ENCODE measurements at regions not wholly inside any gene's neighbourhood (a gene's known extent, or its start where the extent isn't known, plus 50 kb on each side); places are given as distances from the start of the nearest gene placed in this dataset.

GRCh38 chr3:135911110-135911509, 54.4 kb upstream of the PPP2R3A start (continued):
- TF ChIP-seq, protein P1, sequence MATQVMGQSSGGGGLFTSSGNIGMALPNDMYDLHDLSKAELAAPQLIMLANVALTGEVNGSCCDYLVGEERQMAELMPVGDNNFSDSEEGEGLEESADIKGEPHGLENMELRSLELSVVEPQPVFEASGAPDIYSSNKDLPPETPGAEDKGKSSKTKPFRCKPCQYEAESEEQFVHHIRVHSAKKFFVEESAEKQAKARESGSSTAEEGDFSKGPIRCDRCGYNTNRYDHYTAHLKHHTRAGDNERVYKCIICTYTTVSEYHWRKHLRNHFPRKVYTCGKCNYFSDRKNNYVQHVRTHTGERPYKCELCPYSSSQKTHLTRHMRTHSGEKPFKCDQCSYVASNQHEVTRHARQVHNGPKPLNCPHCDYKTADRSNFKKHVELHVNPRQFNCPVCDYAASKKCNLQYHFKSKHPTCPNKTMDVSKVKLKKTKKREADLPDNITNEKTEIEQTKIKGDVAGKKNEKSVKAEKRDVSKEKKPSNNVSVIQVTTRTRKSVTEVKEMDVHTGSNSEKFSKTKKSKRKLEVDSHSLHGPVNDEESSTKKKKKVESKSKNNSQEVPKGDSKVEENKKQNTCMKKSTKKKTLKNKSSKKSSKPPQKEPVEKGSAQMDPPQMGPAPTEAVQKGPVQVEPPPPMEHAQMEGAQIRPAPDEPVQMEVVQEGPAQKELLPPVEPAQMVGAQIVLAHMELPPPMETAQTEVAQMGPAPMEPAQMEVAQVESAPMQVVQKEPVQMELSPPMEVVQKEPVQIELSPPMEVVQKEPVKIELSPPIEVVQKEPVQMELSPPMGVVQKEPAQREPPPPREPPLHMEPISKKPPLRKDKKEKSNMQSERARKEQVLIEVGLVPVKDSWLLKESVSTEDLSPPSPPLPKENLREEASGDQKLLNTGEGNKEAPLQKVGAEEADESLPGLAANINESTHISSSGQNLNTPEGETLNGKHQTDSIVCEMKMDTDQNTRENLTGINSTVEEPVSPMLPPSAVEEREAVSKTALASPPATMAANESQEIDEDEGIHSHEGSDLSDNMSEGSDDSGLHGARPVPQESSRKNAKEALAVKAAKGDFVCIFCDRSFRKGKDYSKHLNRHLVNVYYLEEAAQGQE (IDR thresholded peaks at IDR 0.05): no peak
- TF ChIP-seq ZBTB33 (IDR thresholded peaks at IDR 0.05) (no peak), JUND (IDR thresholded peaks at IDR 0.05) (no peak), HNF4G (IDR thresholded peaks at IDR 0.05) (no peak), FOXA2 (IDR thresholded peaks at IDR 0.05) (no peak)

DNA sequence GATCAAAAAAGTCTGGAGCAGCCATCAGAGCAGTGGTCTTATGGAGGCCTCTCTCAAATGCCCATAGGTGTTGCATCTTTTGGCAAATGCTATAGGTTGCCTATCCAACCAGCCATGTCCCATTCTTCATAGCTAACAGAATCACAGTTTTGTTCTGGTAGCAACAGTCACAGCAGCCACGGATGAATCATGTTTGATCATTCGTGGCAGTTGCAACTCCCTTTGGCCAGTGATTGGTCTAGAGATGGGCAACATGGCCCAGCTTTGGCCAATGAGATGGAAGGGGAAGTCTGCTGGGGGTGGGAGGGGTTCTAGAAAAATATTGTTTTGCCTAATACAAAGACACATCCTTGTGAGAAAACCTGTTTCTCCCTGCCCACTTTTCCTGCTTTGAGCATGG, 50.3 kb upstream of the PPP2R3A start:
- no peak overlapping the region for H3K9ac ChIP-seq (ENCODE audit: low read depth in 1 of 2, low read length in 2 of 2)
- WGBS: 84% methylated on average over 2 of the region's 2 CpGs
- H3K9me3 ChIP-seq (ENCODE audit: control insufficient read depth in 4 of 4, low read length in 3 of 4): no peaks in the 10 kb centered on the region

More for the DNA sequence above, 50.3 kb upstream of the PPP2R3A start:
- Histone ChIP-seq H3K4me3 (ENCODE audit: low read depth in 1 of 3, low read length in 3 of 3) (no peak overlapping the region), H3K36me3 (ENCODE audit: control insufficient read depth in 4 of 4, insufficient read depth in 3 of 4, low read depth in 1 of 4, low read length in 3 of 4) (no peaks in the 10 kb centered on the region), H3K27ac (ENCODE audit: low read depth in 1 of 2, low read length in 2 of 2) (no peak overlapping the region), H3K4me1 (ENCODE audit: control insufficient read depth in 4 of 4, insufficient read depth in 4 of 4, low read length in 3 of 4) (peaks cover 0 to 6% (median 0%) of the 10 kb centered on the region in 4 donors), H3K27me3 (ENCODE audit: control insufficient read depth in 4 of 4, insufficient read depth in 4 of 4, low read length in 3 of 4) (no peaks in the 10 kb centered on the region)
- DNase-seq (ENCODE audit: low spot score): no peak
- TF ChIP-seq NR2F2 (IDR thresholded peaks at IDR 0.05): no peak
- no peak for TF ChIP-seq ATF3 (IDR thresholded peaks at IDR 0.05)
- no peak for TF ChIP-seq HNF4A (conservative IDR thresholded peaks at IDR 0.05)
- TF ChIP-seq, protein P1 (IDR thresholded peaks at IDR 0.05): no peak
- TF ChIP-seq YY1 (IDR thresholded peaks at IDR 0.05): no peak
- TF ChIP-seq HNF4G (IDR thresholded peaks at IDR 0.05): no peak
- no peak for TF ChIP-seq TAF1 (conservative IDR thresholded peaks at IDR 0.05)
- TF ChIP-seq, protein P2, sequence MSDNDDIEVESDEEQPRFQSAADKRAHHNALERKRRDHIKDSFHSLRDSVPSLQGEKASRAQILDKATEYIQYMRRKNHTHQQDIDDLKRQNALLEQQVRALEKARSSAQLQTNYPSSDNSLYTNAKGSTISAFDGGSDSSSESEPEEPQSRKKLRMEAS (IDR thresholded peaks at IDR 0.05): no peak
- no peak for TF ChIP-seq ZBTB33 (IDR thresholded peaks at IDR 0.05)
- no peak for TF ChIP-seq EGR1 (IDR thresholded peaks at IDR 0.05; ENCODE audit: low read depth in 2 of 2)
- no peak for TF ChIP-seq JUND (IDR thresholded peaks at IDR 0.05)
- no peak for TF ChIP-seq RAD21 (IDR thresholded peaks at IDR 0.05)
- no peak for TF ChIP-seq GABPA (IDR thresholded peaks at IDR 0.05 in 1 of 2, conservative IDR thresholded peaks at IDR 0.05 in 1 of 2)
- no peak for TF ChIP-seq SP1 (IDR thresholded peaks at IDR 0.05)
- no peak for TF ChIP-seq RXRA (IDR thresholded peaks at IDR 0.05)
- no peak for TF ChIP-seq FOXA1 (IDR thresholded peaks at IDR 0.05)
- TF ChIP-seq, protein P3, sequence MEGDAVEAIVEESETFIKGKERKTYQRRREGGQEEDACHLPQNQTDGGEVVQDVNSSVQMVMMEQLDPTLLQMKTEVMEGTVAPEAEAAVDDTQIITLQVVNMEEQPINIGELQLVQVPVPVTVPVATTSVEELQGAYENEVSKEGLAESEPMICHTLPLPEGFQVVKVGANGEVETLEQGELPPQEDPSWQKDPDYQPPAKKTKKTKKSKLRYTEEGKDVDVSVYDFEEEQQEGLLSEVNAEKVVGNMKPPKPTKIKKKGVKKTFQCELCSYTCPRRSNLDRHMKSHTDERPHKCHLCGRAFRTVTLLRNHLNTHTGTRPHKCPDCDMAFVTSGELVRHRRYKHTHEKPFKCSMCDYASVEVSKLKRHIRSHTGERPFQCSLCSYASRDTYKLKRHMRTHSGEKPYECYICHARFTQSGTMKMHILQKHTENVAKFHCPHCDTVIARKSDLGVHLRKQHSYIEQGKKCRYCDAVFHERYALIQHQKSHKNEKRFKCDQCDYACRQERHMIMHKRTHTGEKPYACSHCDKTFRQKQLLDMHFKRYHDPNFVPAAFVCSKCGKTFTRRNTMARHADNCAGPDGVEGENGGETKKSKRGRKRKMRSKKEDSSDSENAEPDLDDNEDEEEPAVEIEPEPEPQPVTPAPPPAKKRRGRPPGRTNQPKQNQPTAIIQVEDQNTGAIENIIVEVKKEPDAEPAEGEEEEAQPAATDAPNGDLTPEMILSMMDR (IDR thresholded peaks at IDR 0.05; ENCODE audit: low read depth, low read length, missing input control): no peak

Measured in liver (tissue), 8 donors.